ENCODE measurements at regions not wholly inside any gene's neighbourhood (a gene's known extent, or its start where the extent isn't known, plus 50 kb on each side); places are given as distances from the start of the nearest gene placed in this dataset.
"Not testable (repeated sequence)": the region's sequence is repeated elsewhere in the genome, so short reads cannot be mapped to it uniquely, and the experiment has no call there.

DNA sequence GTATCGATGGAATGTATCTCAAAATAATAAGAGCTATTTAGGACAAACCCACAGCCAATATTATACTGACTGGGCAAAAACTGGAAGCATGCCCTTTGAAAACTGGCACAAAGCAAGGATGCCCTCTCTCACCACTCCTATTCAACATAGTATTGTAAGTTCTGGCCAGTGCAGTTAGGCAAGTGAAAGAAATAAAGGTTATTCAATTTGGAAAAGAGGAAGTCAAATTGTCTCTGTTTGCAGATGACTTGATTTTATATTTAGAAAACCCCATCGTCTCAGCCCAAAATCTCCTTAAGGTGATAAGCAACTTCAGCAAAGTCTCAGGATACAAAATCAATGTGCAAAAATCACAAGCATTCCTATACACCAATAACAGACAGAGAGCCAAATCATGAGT lies 77.7 kb upstream of the NAMPT start:
- TF ChIP-seq, protein P1, sequence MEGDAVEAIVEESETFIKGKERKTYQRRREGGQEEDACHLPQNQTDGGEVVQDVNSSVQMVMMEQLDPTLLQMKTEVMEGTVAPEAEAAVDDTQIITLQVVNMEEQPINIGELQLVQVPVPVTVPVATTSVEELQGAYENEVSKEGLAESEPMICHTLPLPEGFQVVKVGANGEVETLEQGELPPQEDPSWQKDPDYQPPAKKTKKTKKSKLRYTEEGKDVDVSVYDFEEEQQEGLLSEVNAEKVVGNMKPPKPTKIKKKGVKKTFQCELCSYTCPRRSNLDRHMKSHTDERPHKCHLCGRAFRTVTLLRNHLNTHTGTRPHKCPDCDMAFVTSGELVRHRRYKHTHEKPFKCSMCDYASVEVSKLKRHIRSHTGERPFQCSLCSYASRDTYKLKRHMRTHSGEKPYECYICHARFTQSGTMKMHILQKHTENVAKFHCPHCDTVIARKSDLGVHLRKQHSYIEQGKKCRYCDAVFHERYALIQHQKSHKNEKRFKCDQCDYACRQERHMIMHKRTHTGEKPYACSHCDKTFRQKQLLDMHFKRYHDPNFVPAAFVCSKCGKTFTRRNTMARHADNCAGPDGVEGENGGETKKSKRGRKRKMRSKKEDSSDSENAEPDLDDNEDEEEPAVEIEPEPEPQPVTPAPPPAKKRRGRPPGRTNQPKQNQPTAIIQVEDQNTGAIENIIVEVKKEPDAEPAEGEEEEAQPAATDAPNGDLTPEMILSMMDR (IDR thresholded peaks at IDR 0.05), result not testable (repeated sequence)
- TF ChIP-seq POLR2A (IDR thresholded peaks at IDR 0.05), result not testable (repeated sequence)

All from sigmoid colon (tissue), 3 donors.